SK-N-SH (cell line): ENCODE measurements at regions not wholly inside any gene's neighbourhood (a gene's known extent, or its start where the extent isn't known, plus 50 kb on each side); places are given as distances from the start of the nearest gene placed in this dataset.
"Not testable (repeated sequence)": the region's sequence is repeated elsewhere in the genome, so short reads cannot be mapped to it uniquely, and the experiment has no call there.

Experiments used
- CHD2 ChIP-seq: fragments of 150-350 bp; IDR thresholded peaks from 2 replicates; pipeline ENCODE4 v1.6.1; 2018; ENCODE audit warnings: low read length; ENCODE audit not compliant: partially characterized antibody
- EZH2phosphoT487 ChIP-seq: fragments of 200-600 bp; sonication (generic); IDR thresholded peaks from 2 replicates; pipeline ENCODE4 v1.6.1; 2017; ENCODE audit warnings: low read depth, mixed run types, mild to moderate bottlenecking, antibody characterized with exemption, moderate library complexity, borderline replicate concordance
- FOXJ3 ChIP-seq: sonication (generic); formaldehyde crosslinking; IDR thresholded peaks from 2 replicates; pipeline ENCODE4 v1.5.1; 2020; ENCODE audit warnings: mild to moderate bottlenecking, missing genetic modification reagents
- NRF1 ChIP-seq: IDR thresholded peaks from 2 replicates; pipeline ENCODE4 v1.6.1; 2012; ENCODE audit warnings: low read depth, mild to moderate bottlenecking, low read length
- POLR2AphosphoS5 ChIP-seq: IDR thresholded peaks from 2 replicates; pipeline ENCODE4 v1.6.1; 2012; ENCODE audit warnings: low read depth, low read length
- RAD21 ChIP-seq: IDR thresholded peaks from 2 replicates; pipeline ENCODE4 v1.6.1; 2012; ENCODE audit warnings: mild to moderate bottlenecking, low read length
- SIN3A ChIP-seq: IDR thresholded peaks from 2 replicates; pipeline ENCODE4 v1.6.1; 2012; ENCODE audit warnings: low read depth, mild to moderate bottlenecking, low read length, moderate library complexity, borderline replicate concordance
- SMC3 ChIP-seq: IDR thresholded peaks from 2 replicates; pipeline ENCODE4 v1.6.1; 2012; ENCODE audit warnings: low read depth, low read length, improper control_type of control experiment
- TCF12 ChIP-seq: IDR thresholded peaks from 2 replicates; pipeline ENCODE4 v1.4.0; 2012
- TEAD4 ChIP-seq: IDR thresholded peaks from 2 replicates; pipeline ENCODE4 v1.4.0; 2012; ENCODE audit warnings: mild to moderate bottlenecking, borderline replicate concordance; ENCODE audit not compliant: insufficient read depth
- TF ChIP-seq, protein P1 (sequence below): fragments of 200-600 bp; sonication (generic); IDR thresholded peaks from 2 replicates; pipeline ENCODE4 v1.6.1; 2017; ENCODE audit warnings: antibody characterized with exemption, mild to moderate bottlenecking, moderate library complexity
- TF ChIP-seq, protein P2 (sequence below): fragments of 150-350 bp; IDR thresholded peaks from 2 replicates; pipeline ENCODE4 v1.6.1; 2017; ENCODE audit warnings: antibody characterized with exemption, low read length, low read depth, borderline replicate concordance
- TF ChIP-seq, protein P3 (sequence below): IDR thresholded peaks from 2 replicates; pipeline ENCODE4 v1.4.0; 2012; ENCODE audit warnings: low read depth
- TF ChIP-seq, protein P4 (sequence below): IDR thresholded peaks from 2 replicates; pipeline ENCODE4 v1.4.0; 2012; ENCODE audit warnings: low read depth, borderline replicate concordance

DNA sequence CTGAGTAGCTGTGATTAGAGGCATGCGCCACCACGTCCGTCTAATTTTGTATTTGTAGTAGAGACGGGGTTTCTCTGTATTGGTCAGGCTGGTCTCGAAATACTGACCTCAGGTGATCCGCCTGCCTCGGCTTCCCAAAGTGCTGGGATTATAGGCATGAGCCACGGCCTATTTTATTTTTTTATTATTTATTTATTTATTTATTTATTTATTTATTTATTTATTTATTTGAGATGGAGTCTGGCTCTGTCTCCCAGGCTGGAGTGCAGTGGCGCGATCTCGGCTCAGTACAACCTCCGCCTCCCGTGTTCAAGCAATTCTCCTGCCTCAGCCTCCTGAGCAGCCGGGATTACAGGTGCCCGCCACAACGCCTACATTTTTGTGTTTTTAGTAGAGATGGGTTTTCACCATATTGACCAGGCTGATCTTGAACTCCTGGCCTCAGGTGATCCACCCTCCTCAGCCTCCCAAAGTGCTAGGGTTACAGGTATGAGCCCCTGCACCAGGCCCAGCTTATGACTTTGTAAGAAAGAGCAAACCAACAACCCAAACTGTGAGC is 56.3 kb upstream of the TIAM2 start:
- not testable (repeated sequence) for TF ChIP-seq POLR2AphosphoS5; EZH2phosphoT487; CHD2; SMC3; SIN3A; FOXJ3 (CRISPR knock-in tag); TEAD4; RAD21; NRF1; TCF12
- TF ChIP-seq, protein P1, sequence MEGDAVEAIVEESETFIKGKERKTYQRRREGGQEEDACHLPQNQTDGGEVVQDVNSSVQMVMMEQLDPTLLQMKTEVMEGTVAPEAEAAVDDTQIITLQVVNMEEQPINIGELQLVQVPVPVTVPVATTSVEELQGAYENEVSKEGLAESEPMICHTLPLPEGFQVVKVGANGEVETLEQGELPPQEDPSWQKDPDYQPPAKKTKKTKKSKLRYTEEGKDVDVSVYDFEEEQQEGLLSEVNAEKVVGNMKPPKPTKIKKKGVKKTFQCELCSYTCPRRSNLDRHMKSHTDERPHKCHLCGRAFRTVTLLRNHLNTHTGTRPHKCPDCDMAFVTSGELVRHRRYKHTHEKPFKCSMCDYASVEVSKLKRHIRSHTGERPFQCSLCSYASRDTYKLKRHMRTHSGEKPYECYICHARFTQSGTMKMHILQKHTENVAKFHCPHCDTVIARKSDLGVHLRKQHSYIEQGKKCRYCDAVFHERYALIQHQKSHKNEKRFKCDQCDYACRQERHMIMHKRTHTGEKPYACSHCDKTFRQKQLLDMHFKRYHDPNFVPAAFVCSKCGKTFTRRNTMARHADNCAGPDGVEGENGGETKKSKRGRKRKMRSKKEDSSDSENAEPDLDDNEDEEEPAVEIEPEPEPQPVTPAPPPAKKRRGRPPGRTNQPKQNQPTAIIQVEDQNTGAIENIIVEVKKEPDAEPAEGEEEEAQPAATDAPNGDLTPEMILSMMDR, result not testable (repeated sequence)
- TF ChIP-seq, protein P2, sequence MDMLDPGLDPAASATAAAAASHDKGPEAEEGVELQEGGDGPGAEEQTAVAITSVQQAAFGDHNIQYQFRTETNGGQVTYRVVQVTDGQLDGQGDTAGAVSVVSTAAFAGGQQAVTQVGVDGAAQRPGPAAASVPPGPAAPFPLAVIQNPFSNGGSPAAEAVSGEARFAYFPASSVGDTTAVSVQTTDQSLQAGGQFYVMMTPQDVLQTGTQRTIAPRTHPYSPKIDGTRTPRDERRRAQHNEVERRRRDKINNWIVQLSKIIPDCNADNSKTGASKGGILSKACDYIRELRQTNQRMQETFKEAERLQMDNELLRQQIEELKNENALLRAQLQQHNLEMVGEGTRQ, result not testable (repeated sequence)
- TF ChIP-seq, protein P3, sequence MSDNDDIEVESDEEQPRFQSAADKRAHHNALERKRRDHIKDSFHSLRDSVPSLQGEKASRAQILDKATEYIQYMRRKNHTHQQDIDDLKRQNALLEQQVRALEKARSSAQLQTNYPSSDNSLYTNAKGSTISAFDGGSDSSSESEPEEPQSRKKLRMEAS, result not testable (repeated sequence)
- TF ChIP-seq, protein P4, sequence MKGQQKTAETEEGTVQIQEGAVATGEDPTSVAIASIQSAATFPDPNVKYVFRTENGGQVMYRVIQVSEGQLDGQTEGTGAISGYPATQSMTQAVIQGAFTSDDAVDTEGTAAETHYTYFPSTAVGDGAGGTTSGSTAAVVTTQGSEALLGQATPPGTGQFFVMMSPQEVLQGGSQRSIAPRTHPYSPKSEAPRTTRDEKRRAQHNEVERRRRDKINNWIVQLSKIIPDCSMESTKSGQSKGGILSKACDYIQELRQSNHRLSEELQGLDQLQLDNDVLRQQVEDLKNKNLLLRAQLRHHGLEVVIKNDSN, result not testable (repeated sequence)
